HepG2 (cell line): ENCODE measurements at regions not wholly inside any gene's neighbourhood (a gene's known extent, or its start where the extent isn't known, plus 50 kb on each side); places are given as distances from the start of the nearest gene placed in this dataset.

Source experiments
- CREM ChIP-seq, 2 experiments: sonication (generic) in 1 of 2; formaldehyde crosslinking in 1 of 2; IDR thresholded peaks; 2 replicates each; pipeline versions ENCODE4 v1.4.0 to v1.6.1; 2016 to 2020; ENCODE audit warnings: antibody characterized with exemption in 1 of 2, mild to moderate bottlenecking in 1 of 2, missing genetic modification reagents in 1 of 2
- CTCF ChIP-seq: sonication (generic); formaldehyde crosslinking; IDR thresholded peaks from 2 replicates; pipeline ENCODE4 v1.5.0; 2020; ENCODE audit warnings: mild to moderate bottlenecking, missing genetic modification reagents, moderate library complexity
- TBP ChIP-seq: sonication (generic); formaldehyde crosslinking; IDR thresholded peaks from 2 replicates; pipeline ENCODE4 v1.5.0; 2020; ENCODE audit warnings: missing genetic modification reagents
- TCF12 ChIP-seq, 2 experiments: fragments of 450-650 bp in 1 of 2; sonication (generic) in 1 of 2; formaldehyde crosslinking in 1 of 2; IDR thresholded peaks; 2 replicates each; pipeline versions ENCODE4 v1.6.1 to v1.8.0; 2017 to 2022; ENCODE audit warnings: antibody characterized with exemption in 1 of 2, mild to moderate bottlenecking in 1 of 2, missing genetic modification reagents in 1 of 2, moderate library complexity in 1 of 2
- UBTF ChIP-seq: sonication (generic); formaldehyde crosslinking; IDR thresholded peaks from 2 replicates; pipeline ENCODE4 v1.4.0; 2020; ENCODE audit warnings: mild to moderate bottlenecking, missing genetic modification reagents
- ZHX2 ChIP-seq, 2 experiments: sonication (generic) in 1 of 2; formaldehyde crosslinking in 1 of 2; IDR thresholded peaks; 2 replicates each; pipeline versions ENCODE4 v1.6.1 to v1.9.0; 2014 to 2022; ENCODE audit warnings: antibody characterized with exemption in 1 of 2, borderline replicate concordance in 1 of 2, inconsistent platforms in 1 of 2, low read depth in 1 of 2, missing genetic modification reagents in 1 of 2
- ZNF431 ChIP-seq: sonication (generic); formaldehyde crosslinking; IDR thresholded peaks from 2 replicates; pipeline ENCODE4 v1.9.0; 2022; ENCODE audit warnings: missing genetic modification reagents, low read depth, mild to moderate bottlenecking, borderline replicate concordance

- TF ChIP-seq CTCF (no peak), ZNF431 (CRISPR knock-in tag) (no peak), TBP (CRISPR knock-in tag) (no peak), ZHX2 (IDR thresholded peaks at IDR 0.05; ENCODE audit: low read depth) (no peak), ZHX2 (CRISPR knock-in tag; IDR thresholded peaks at IDR 0.05; ENCODE audit: borderline replicate concordance) (no peak), CREM (IDR thresholded peaks at IDR 0.05) (no peak), CREM (CRISPR knock-in tag; IDR thresholded peaks at IDR 0.05) (no peak), TCF12 (IDR thresholded peaks at IDR 0.05) (no peak), TCF12 (CRISPR knock-in tag; IDR thresholded peaks at IDR 0.05) (no peak), UBTF (CRISPR knock-in tag) (no peak)
Observed at GRCh38 chr22:27648853-27649252, 152.7 kb downstream of the MN1 start.
